Mesenchymal stem cell (in vitro differentiated cells and primary cell): ENCODE measurements at regions not wholly inside any gene's neighbourhood (a gene's known extent, or its start where the extent isn't known, plus 50 kb on each side); places are given as distances from the start of the nearest gene placed in this dataset.

Source experiments
- DNase-seq: peaks from one replicate; pipeline ENCODE4 v3.0.0-alpha.2; 2013
- H2AFZ ChIP-seq: one replicate; pipeline ENCODE4 v1.6.1; 2013; ENCODE audit warnings: low read depth, mild to moderate bottlenecking, control low read depth, inconsistent platforms, low read length, moderate library complexity
- H2AK5ac ChIP-seq: 2 replicates; pipeline ENCODE4 v1.6.1; 2013; ENCODE audit warnings: low read length, moderate library complexity, mild to moderate bottlenecking, inconsistent platforms; ENCODE audit not compliant: severe bottlenecking
- H2BK120ac ChIP-seq: one replicate; pipeline ENCODE4 v1.6.1; 2013; ENCODE audit warnings: low read depth, mild to moderate bottlenecking, inconsistent platforms, low read length, moderate library complexity
- H2BK12ac ChIP-seq, 2 experiments: one replicate each; pipeline ENCODE4 v1.6.1; 2013; ENCODE audit warnings: inconsistent platforms in 2 of 2, low read length in 2 of 2, mild to moderate bottlenecking in 2 of 2, moderate library complexity in 2 of 2, control low read depth in 1 of 2
- H2BK15ac ChIP-seq: one replicate; pipeline ENCODE4 v1.6.1; 2013; ENCODE audit warnings: mild to moderate bottlenecking, low read depth, inconsistent platforms; ENCODE audit not compliant: poor library complexity, severe bottlenecking
- H2BK5ac ChIP-seq: 2 replicates; pipeline ENCODE4 v1.6.1; 2013; ENCODE audit warnings: low read depth, mild to moderate bottlenecking, low read length, control low read depth, inconsistent platforms; ENCODE audit not compliant: poor library complexity, severe bottlenecking
- H3K14ac ChIP-seq, 2 experiments: one replicate each; pipeline ENCODE4 v1.6.1; 2013; ENCODE audit warnings: inconsistent platforms in 2 of 2, low read length in 2 of 2, control low read depth in 1 of 2, mild to moderate bottlenecking in 1 of 2, moderate library complexity in 1 of 2
- H3K18ac ChIP-seq, 2 experiments: one replicate each; pipeline ENCODE4 v1.6.1; 2013; ENCODE audit warnings: inconsistent platforms in 2 of 2, low read length in 2 of 2, control low read depth in 1 of 2, low read depth in 1 of 2, mild to moderate bottlenecking in 1 of 2
- H3K23ac ChIP-seq, 2 experiments: one replicate each; pipeline ENCODE4 v1.6.1; 2013; ENCODE audit warnings: inconsistent platforms in 2 of 2, low read length in 2 of 2, mild to moderate bottlenecking in 2 of 2, moderate library complexity in 2 of 2, control low read depth in 1 of 2
- H3K27ac ChIP-seq: 2 replicates; pipeline ENCODE4 v1.5.1; 2013; ENCODE audit warnings: mild to moderate bottlenecking, moderate library complexity, low read length, control low read depth, inconsistent platforms; ENCODE audit not compliant: poor library complexity, severe bottlenecking
- H3K27me3 ChIP-seq, 2 experiments: 2 replicates each; pipeline versions ENCODE4 v1.6.1 to v1.7.0; 2013; ENCODE audit warnings: low read length in 2 of 2, mild to moderate bottlenecking in 2 of 2, moderate library complexity in 2 of 2, control low read depth in 1 of 2, inconsistent platforms in 1 of 2; ENCODE audit not compliant: control insufficient read depth in 1 of 2, insufficient read depth in 1 of 2
- H3K36me3 ChIP-seq, 2 experiments: 2 replicates each; pipeline versions ENCODE4 v1.6.1 to v1.7.0; 2013; ENCODE audit warnings: low read length in 2 of 2, control low read depth in 1 of 2, inconsistent platforms in 1 of 2, low read depth in 1 of 2, mild to moderate bottlenecking in 1 of 2; ENCODE audit not compliant: insufficient read depth in 2 of 2, control insufficient read depth in 1 of 2
- H3K4ac ChIP-seq, 2 experiments: one replicate each; pipeline ENCODE4 v1.6.1; 2013; ENCODE audit warnings: inconsistent platforms in 2 of 2, low read length in 2 of 2, mild to moderate bottlenecking in 2 of 2, moderate library complexity in 2 of 2, control low read depth in 1 of 2, low read depth in 1 of 2
- H3K4me1 ChIP-seq: 2 replicates; pipeline ENCODE4 v1.6.1; 2013; ENCODE audit warnings: low read depth, low read length, control low read depth; ENCODE audit not compliant: control insufficient read depth, insufficient read depth
- H3K4me2 ChIP-seq: 2 replicates; pipeline ENCODE4 v1.6.1; 2013; ENCODE audit warnings: low read length, mild to moderate bottlenecking, inconsistent platforms; ENCODE audit not compliant: poor library complexity, severe bottlenecking
- H3K4me3 ChIP-seq, 2 experiments: 2 replicates each; pipeline versions ENCODE4 v1.5.1 to v1.7.0; 2013; ENCODE audit warnings: low read length in 2 of 2, mild to moderate bottlenecking in 2 of 2, control low read depth in 1 of 2, low read depth in 1 of 2; ENCODE audit not compliant: insufficient read depth in 1 of 2
- H3K79me1 ChIP-seq: replicated peaks from 2 replicates; pipeline ENCODE4 v1.6.1; 2013; ENCODE audit warnings: mild to moderate bottlenecking, control low read depth, low read length, inconsistent platforms; ENCODE audit not compliant: poor library complexity, severe bottlenecking
- H3K9ac ChIP-seq: 2 replicates; pipeline ENCODE4 v1.7.0; 2013; ENCODE audit warnings: mild to moderate bottlenecking, low read length, moderate library complexity
- H3K9me3 ChIP-seq: 2 replicates; pipeline ENCODE4 v1.7.0; 2013; ENCODE audit warnings: mild to moderate bottlenecking, low read length; ENCODE audit not compliant: control insufficient read depth
- H4K8ac ChIP-seq: one replicate; pipeline ENCODE4 v1.6.1; 2013; ENCODE audit warnings: inconsistent platforms, mild to moderate bottlenecking, low read length, moderate library complexity
- H4K91ac ChIP-seq: one replicate; pipeline ENCODE4 v1.6.1; 2013; ENCODE audit warnings: mild to moderate bottlenecking, low read length, inconsistent platforms
- WGBS: methylation state at CpG from one replicate; pipeline ENCODE4 v1.1.7; 2013; ENCODE audit warnings: mixed read lengths; 5-methylcytosine and 5-hydroxymethylcytosine counted together

DNA sequence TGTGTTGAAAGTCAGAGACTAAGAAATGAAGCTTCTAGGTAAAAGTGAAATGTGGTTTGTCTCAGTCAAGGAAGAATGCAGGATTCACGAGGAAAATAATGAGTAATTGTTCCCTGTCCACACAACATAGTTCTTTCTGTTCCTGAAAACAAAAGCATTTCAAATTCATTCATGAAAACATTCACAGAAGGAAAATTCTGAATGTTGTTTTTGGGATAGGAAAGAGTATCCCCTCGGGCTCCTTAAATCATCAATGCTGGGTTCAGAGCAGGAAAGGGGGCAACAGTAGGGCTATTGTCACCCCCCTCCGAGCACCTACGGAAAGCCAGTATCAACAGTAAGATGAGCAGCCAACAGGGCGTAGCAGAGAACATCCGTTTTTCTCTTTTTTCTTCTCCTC, 769.9 kb upstream of the ADAMTS16 start:
- no peak overlapping the region for H3K18ac ChIP-seq
- H3K4ac ChIP-seq, result no peak overlapping the region
- H2BK12ac ChIP-seq, result no peak overlapping the region
- H4K91ac ChIP-seq, result no peak overlapping the region
- H4K8ac ChIP-seq, result no peak overlapping the region
- no peaks in the 10 kb centered on the region for H3K4me1 ChIP-seq
- H3K9ac ChIP-seq, result no peak overlapping the region
- no peak overlapping the region for H3K14ac ChIP-seq
- no peaks in the 10 kb centered on the region for H3K79me1 ChIP-seq
- H3K4me3 ChIP-seq, result no peak overlapping the region
- H3K27me3 ChIP-seq, result no peaks in the 10 kb centered on the region
- no peaks in the 10 kb centered on the region for H3K9me3 ChIP-seq
- no peak overlapping the region for H3K23ac ChIP-seq
- no peak overlapping the region for H2BK15ac ChIP-seq
- no peak overlapping the region for H3K4me2 ChIP-seq
- H2AK5ac ChIP-seq, result no peak overlapping the region
- no peak overlapping the region for H2AFZ ChIP-seq
- H2BK120ac ChIP-seq, result no peak overlapping the region
- no peak overlapping the region for H2BK5ac ChIP-seq
- no peak for DNase-seq
- 87% methylated on average over 5 of the region's 6 CpGs for WGBS
- no peak overlapping the region for H3K27ac ChIP-seq
- H3K36me3 ChIP-seq, result no peaks in the 10 kb centered on the region

DNA sequence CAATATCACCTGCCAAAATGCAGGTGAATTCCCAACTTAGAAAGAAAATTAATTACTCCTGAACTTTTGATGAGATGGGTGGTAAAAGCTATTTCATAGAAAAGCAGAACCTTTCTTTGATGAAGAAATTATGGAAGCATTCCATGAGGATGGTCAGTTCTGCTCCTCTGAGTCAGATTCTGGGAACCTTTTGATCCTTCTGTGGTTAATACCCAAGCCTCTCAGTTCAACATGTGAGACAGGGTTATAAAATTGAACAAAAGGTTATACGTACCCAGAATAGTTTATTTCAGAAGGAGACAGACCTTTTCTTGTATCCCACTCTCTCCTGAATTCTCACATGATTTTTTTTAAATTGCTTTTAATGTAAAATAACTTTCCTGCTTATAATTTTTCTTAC, 767.6 kb upstream of the ADAMTS16 start:
- DNase-seq, result no peak
- no CpG with 5 or more reads among the region's 1 CpG for WGBS
- no peak overlapping the region for H4K91ac ChIP-seq
- H3K4me1 ChIP-seq, result no peaks in the 10 kb centered on the region
- H2AK5ac ChIP-seq, result no peak overlapping the region
- H3K23ac ChIP-seq, result no peak overlapping the region
- no peak overlapping the region for H3K4me2 ChIP-seq
- H2AFZ ChIP-seq, result no peak overlapping the region
- no peak overlapping the region for H3K4ac ChIP-seq
- no peak overlapping the region for H2BK12ac ChIP-seq
- H3K18ac ChIP-seq, result no peak overlapping the region
- no peak overlapping the region for H2BK5ac ChIP-seq
- no peaks in the 10 kb centered on the region for H3K36me3 ChIP-seq
- H3K9me3 ChIP-seq, result no peaks in the 10 kb centered on the region
- H3K14ac ChIP-seq, result no peak overlapping the region
- peak overlapping the region; percentile 1 for H3K9ac ChIP-seq
- no peaks in the 10 kb centered on the region for H3K27me3 ChIP-seq
- H3K4me3 ChIP-seq, result no peak overlapping the region
- no peak overlapping the region for H2BK15ac ChIP-seq
- H3K79me1 ChIP-seq, result no peaks in the 10 kb centered on the region
- no peak overlapping the region for H2BK120ac ChIP-seq
- no peak overlapping the region for H3K27ac ChIP-seq
- H4K8ac ChIP-seq, result no peak overlapping the region

DNA sequence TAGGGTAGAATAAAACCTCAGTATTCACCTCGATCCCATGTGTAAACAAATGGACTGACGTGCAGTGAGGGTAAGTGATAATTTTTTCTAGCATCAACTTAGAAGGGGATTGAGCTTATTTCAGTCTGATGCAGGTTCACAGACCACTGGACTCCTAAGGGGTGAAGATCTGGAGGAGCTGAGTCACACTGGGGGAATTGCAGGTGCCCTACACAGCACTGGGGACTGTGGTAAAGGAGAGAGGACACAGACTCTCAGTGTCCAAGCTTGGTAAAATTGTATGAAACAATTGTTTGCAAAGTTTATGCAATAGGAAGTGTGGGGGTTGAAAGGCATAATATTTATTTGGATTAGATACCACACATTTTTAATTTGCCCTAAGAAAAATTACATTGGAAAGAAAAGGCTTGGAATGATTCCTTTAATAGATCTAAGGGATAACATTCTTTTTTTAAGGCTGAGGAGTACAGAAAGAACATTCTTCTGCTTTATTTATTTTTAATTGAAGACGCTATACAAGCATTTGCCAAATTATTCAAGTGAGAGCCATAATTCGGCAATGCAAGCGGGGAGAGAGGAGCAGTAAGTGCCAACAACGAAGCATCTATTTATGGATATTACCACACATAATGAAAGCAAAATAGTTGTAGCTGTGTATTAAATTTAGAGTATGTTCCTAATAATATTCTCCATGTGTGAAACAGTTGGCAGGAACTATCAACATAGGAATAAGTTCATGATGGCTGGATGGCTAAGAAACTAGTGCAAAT, 766.9 kb upstream of the ADAMTS16 start:
- no peak overlapping the region for H2BK120ac ChIP-seq
- no peak overlapping the region for H2BK15ac ChIP-seq
- H3K27ac ChIP-seq, result no peak overlapping the region
- H2BK5ac ChIP-seq, result no peak overlapping the region
- H3K23ac ChIP-seq, result no peak overlapping the region
- no peaks in the 10 kb centered on the region for H3K27me3 ChIP-seq
- H2AFZ ChIP-seq, result no peak overlapping the region
- H3K9ac ChIP-seq, result peak overlapping the region; percentile 1
- H3K4me3 ChIP-seq, result no peak overlapping the region
- H3K9me3 ChIP-seq, result no peaks in the 10 kb centered on the region
- no peak overlapping the region for H3K4ac ChIP-seq
- H3K4me1 ChIP-seq, result no peaks in the 10 kb centered on the region
- no peak overlapping the region for H4K8ac ChIP-seq
- no peak overlapping the region for H3K14ac ChIP-seq
- no peak overlapping the region for H3K4me2 ChIP-seq
- H3K79me1 ChIP-seq, result no peaks in the 10 kb centered on the region
- no peak overlapping the region for H2AK5ac ChIP-seq
- H3K18ac ChIP-seq, result no peak overlapping the region
- H3K36me3 ChIP-seq, result no peaks in the 10 kb centered on the region
- no peak for DNase-seq
- H2BK12ac ChIP-seq, result no peak overlapping the region
- no peak overlapping the region for H4K91ac ChIP-seq
- WGBS, result 86% methylated on average over 5 of the region's 6 CpGs

DNA sequence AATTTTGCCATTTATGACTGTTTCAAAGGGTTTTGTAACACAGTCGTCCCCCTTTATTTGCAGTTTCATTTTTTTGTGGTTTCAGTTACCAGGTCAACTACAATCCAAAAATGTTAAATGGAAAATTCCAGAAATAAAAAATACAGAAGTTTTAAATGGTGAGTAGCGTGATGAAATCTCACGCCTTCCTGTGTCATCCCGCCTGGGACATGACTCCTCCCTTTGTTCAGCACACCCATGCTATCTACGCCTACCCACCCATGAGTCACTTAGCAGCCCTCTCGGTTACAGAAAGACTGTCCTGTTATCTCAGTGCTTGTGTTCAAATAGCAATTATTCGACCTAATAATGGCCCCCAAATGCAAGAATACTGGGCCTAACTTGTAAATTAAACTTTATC, 765.3 kb upstream of the ADAMTS16 start:
- H3K27me3 ChIP-seq, result no peaks in the 10 kb centered on the region

More for the DNA sequence above, 765.3 kb upstream of the ADAMTS16 start:
- DNase-seq, result no peak
- 69% methylated on average over 6 of the region's 7 CpGs for WGBS
- Histone ChIP-seq H3K4ac (no peak overlapping the region), H2BK15ac (no peak overlapping the region), H3K9me3 (no peaks in the 10 kb centered on the region), H2BK5ac (no peak overlapping the region), H3K36me3 (no peaks in the 10 kb centered on the region), H3K4me3 (no peak overlapping the region), H4K8ac (no peak overlapping the region), H2AK5ac (no peak overlapping the region), H4K91ac (no peak overlapping the region), H3K27ac (no peak overlapping the region), H2BK12ac (no peak overlapping the region), H3K4me2 (no peak overlapping the region), H3K9ac (peak overlapping the region; percentile 48), H3K18ac (no peak overlapping the region), H2BK120ac (no peak overlapping the region), H3K79me1 (no peaks in the 10 kb centered on the region), H3K14ac (no peak overlapping the region), H2AFZ (no peak overlapping the region), H3K4me1 (no peaks in the 10 kb centered on the region), H3K23ac (no peak overlapping the region)
